ENCODE measurements at regions not wholly inside any gene's neighbourhood (a gene's known extent, or its start where the extent isn't known, plus 50 kb on each side); places are given as distances from the start of the nearest gene placed in this dataset.

- H3K36me3 ChIP-seq (ENCODE audit: insufficient read depth in 1 of 2, low read depth in 1 of 2): no peaks in the 10 kb centered on the region
- H3K27ac ChIP-seq: no peak overlapping the region
- no peak for TF ChIP-seq CTCF (IDR thresholded peaks at IDR 0.05)
- no peaks in the 10 kb centered on the region for H3K4me1 ChIP-seq
- 79 to 82% (median 82%) methylated on average over 4 of the region's 4 CpGs for WGBS, 3 donors
- no peak for DNase-seq
- no peaks in the 10 kb centered on the region for H3K9me3 ChIP-seq
- H3K4me3 ChIP-seq: no peak overlapping the region
- intact Hi-C loops (cut with DNase I): no loop called here
- H3K27me3 ChIP-seq (ENCODE audit: insufficient read depth in 3 of 3, low read length in 2 of 3): no peaks in the 10 kb centered on the region
- ATAC-seq: no peak
Observed at GRCh38 chr2:104487366-104487765, 366.5 kb upstream of the POU3F3 start.

GRCh38 chr2:104493698-104494097 lies 360.2 kb upstream of the POU3F3 start:
- no peak for ATAC-seq
- no peak for TF ChIP-seq CTCF (IDR thresholded peaks at IDR 0.05)

GRCh38 chr2:104501342-104501741 lies 352.6 kb upstream of the POU3F3 start:
- H3K27ac ChIP-seq: no peak overlapping the region
- 66 to 74% (median 70%) methylated on average over 6 of the region's 6 CpGs for WGBS, 3 donors
- intact Hi-C loops (cut with DNase I): no loop called here
- H3K4me3 ChIP-seq: no peak overlapping the region
- no peaks in the 10 kb centered on the region for H3K9me3 ChIP-seq
- no peaks in the 10 kb centered on the region for H3K4me1 ChIP-seq
- no peaks in the 10 kb centered on the region for H3K36me3 ChIP-seq (ENCODE audit: insufficient read depth in 1 of 2, low read depth in 1 of 2)
- ATAC-seq (no peak), DNase-seq (no peak)
- no peaks in the 10 kb centered on the region for H3K27me3 ChIP-seq (ENCODE audit: insufficient read depth in 3 of 3, low read length in 2 of 3)
- TF ChIP-seq CTCF (IDR thresholded peaks at IDR 0.05): no peak

More at GRCh38 chr2:104493698-104494097, 360.2 kb upstream of the POU3F3 start:
- H3K4me1 ChIP-seq: no peaks in the 10 kb centered on the region
- H3K36me3 ChIP-seq (ENCODE audit: insufficient read depth in 1 of 2, low read depth in 1 of 2): no peaks in the 10 kb centered on the region
- intact Hi-C loops (cut with DNase I): no loop called here
- no peak overlapping the region for H3K27ac ChIP-seq
- H3K9me3 ChIP-seq: no peaks in the 10 kb centered on the region
- 53 to 100% (median 57%) methylated on average over 1 of the region's 1 CpG for WGBS, 3 donors
- no peak for DNase-seq
- H3K27me3 ChIP-seq (ENCODE audit: insufficient read depth in 3 of 3, low read length in 2 of 3): no peaks in the 10 kb centered on the region
- no peak overlapping the region for H3K4me3 ChIP-seq

- Histone ChIP-seq H3K4me3 (no peak overlapping the region), H3K9me3 (no peaks in the 10 kb centered on the region), H3K4me1 (no peaks in the 10 kb centered on the region), H3K27ac (no peak overlapping the region), H3K36me3 (ENCODE audit: insufficient read depth in 1 of 2, low read depth in 1 of 2) (no peaks in the 10 kb centered on the region), H3K27me3 (ENCODE audit: insufficient read depth in 3 of 3, low read length in 2 of 3) (no peaks in the 10 kb centered on the region)
- intact Hi-C loops (cut with DNase I): no loop called here
- no peak for DNase-seq
- ATAC-seq: no peak
- no peak for TF ChIP-seq CTCF (IDR thresholded peaks at IDR 0.05)
- WGBS, 3 donors: 61 to 78% (median 68%) methylated on average over 14 of the region's 14 CpGs
Observed at GRCh38 chr2:104501929-104502328, 352.0 kb upstream of the POU3F3 start.

GRCh38 chr2:104502901-104503300 lies 351.0 kb upstream of the POU3F3 start:
- Histone ChIP-seq H3K9me3 (no peaks in the 10 kb centered on the region), H3K4me1 (no peaks in the 10 kb centered on the region), H3K36me3 (ENCODE audit: insufficient read depth in 1 of 2, low read depth in 1 of 2) (no peaks in the 10 kb centered on the region), H3K27me3 (ENCODE audit: insufficient read depth in 3 of 3, low read length in 2 of 3) (no peaks in the 10 kb centered on the region), H3K27ac (no peak overlapping the region), H3K4me3 (no peak overlapping the region)
- intact Hi-C loops (cut with DNase I): no loop called here
- no peak for TF ChIP-seq CTCF (IDR thresholded peaks at IDR 0.05)
- ATAC-seq: no peak
- WGBS, 3 donors: 28 to 35% (median 28%) methylated on average over 7 of the region's 7 CpGs
- DNase-seq: no peak

All from psoas muscle (tissue), 7 donors.